Liver (tissue), 8 donors: ENCODE measurements at regions not wholly inside any gene's neighbourhood (a gene's known extent, or its start where the extent isn't known, plus 50 kb on each side); places are given as distances from the start of the nearest gene placed in this dataset.

Source experiments
- DNase-seq: peaks from one replicate; pipeline ENCODE4 v3.0.0-alpha.2; 2017; ENCODE audit warnings: low spot score
- H3K27ac ChIP-seq, 2 donors: one replicate each; pipeline ENCODE4 v1.7.0; 2013; ENCODE audit warnings: inconsistent platforms in 2 of 2, low read length in 2 of 2, control low read depth in 1 of 2, low read depth in 1 of 2, mild to moderate bottlenecking in 1 of 2
- H3K27me3 ChIP-seq, 4 donors: one replicate each; pipeline versions ENCODE4 v1.6.1 to v1.7.0; 2013; ENCODE audit warnings: low read length in 3 of 4, inconsistent platforms in 1 of 4, mild to moderate bottlenecking in 1 of 4, moderate library complexity in 1 of 4; ENCODE audit not compliant: control insufficient read depth in 4 of 4, insufficient read depth in 4 of 4
- H3K36me3 ChIP-seq, 4 donors: one replicate each; pipeline versions ENCODE4 v1.6.1 to v1.7.0; 2013; ENCODE audit warnings: low read length in 3 of 4, mild to moderate bottlenecking in 3 of 4, low read depth in 1 of 4, moderate library complexity in 1 of 4; ENCODE audit not compliant: control insufficient read depth in 4 of 4, insufficient read depth in 3 of 4
- H3K4me1 ChIP-seq, 4 donors: one replicate each; pipeline versions ENCODE4 v1.6.1 to v1.7.0; 2013; ENCODE audit warnings: low read length in 3 of 4, mild to moderate bottlenecking in 3 of 4, moderate library complexity in 1 of 4; ENCODE audit not compliant: control insufficient read depth in 4 of 4, insufficient read depth in 4 of 4
- H3K4me3 ChIP-seq, 3 donors: one replicate each; pipeline versions ENCODE4 v1.6.1 to v1.7.0; 2013; ENCODE audit warnings: low read length in 3 of 3, control low read depth in 1 of 3, low read depth in 1 of 3, mild to moderate bottlenecking in 1 of 3
- H3K9ac ChIP-seq, 2 donors: one replicate each; pipeline ENCODE4 v1.7.0; 2013; ENCODE audit warnings: low read length in 2 of 2, mild to moderate bottlenecking in 2 of 2, moderate library complexity in 2 of 2, control low read depth in 1 of 2, low read depth in 1 of 2
- H3K9me3 ChIP-seq, 4 donors: one replicate each; pipeline versions ENCODE4 v1.6.1 to v1.7.0; 2013; ENCODE audit warnings: low read length in 3 of 4; ENCODE audit not compliant: control insufficient read depth in 4 of 4
- ATF3 ChIP-seq: IDR thresholded peaks from 2 replicates; pipeline ENCODE4 v1.6.1; 2016; ENCODE audit warnings: antibody characterized with exemption
- CTCF ChIP-seq: fragments of 150-350 bp; IDR thresholded peaks from 2 replicates; pipeline ENCODE4 v1.5.1; 2017; ENCODE audit warnings: improper control_type of control experiment, low read depth, low read length; ENCODE audit not compliant: missing input control
- EGR1 ChIP-seq, 2 donors: IDR thresholded peaks; 2 replicates each; pipeline ENCODE4 v1.6.1; 2016 to 2018; ENCODE audit warnings: antibody characterized with exemption in 2 of 2, low read depth in 2 of 2
- FOXA2 ChIP-seq: IDR thresholded peaks from 2 replicates; pipeline ENCODE4 v1.6.1; 2016; ENCODE audit warnings: antibody characterized with exemption
- HNF4A ChIP-seq, 2 donors: conservative IDR thresholded peaks; 2 replicates each; pipeline ENCODE4 v1.6.1; 2016; ENCODE audit warnings: antibody characterized with exemption in 2 of 2, mild to moderate bottlenecking in 2 of 2
- HNF4G ChIP-seq: IDR thresholded peaks from 2 replicates; pipeline ENCODE4 v1.6.1; 2016; ENCODE audit warnings: antibody characterized with exemption
- JUND ChIP-seq, 2 donors: IDR thresholded peaks; 2 replicates each; pipeline ENCODE4 v1.6.1; 2016; ENCODE audit warnings: antibody characterized with exemption in 2 of 2
- MAX ChIP-seq: IDR thresholded peaks from 2 replicates; pipeline ENCODE4 v1.6.1; 2016; ENCODE audit warnings: antibody characterized with exemption
- NR2F2 ChIP-seq: IDR thresholded peaks from 2 replicates; pipeline ENCODE4 v1.6.1; 2016; ENCODE audit warnings: antibody characterized with exemption
- RXRA ChIP-seq, 2 donors: IDR thresholded peaks; 2 replicates each; pipeline ENCODE4 v1.6.1; 2017 to 2018; ENCODE audit warnings: antibody characterized with exemption in 2 of 2, mild to moderate bottlenecking in 1 of 2
- YY1 ChIP-seq: IDR thresholded peaks from 2 replicates; pipeline ENCODE4 v1.6.1; 2016; ENCODE audit warnings: antibody characterized with exemption, mild to moderate bottlenecking
- ZBTB33 ChIP-seq: IDR thresholded peaks from 2 replicates; pipeline ENCODE4 v1.6.1; 2016; ENCODE audit warnings: antibody characterized with exemption
- WGBS: extraction: QIAGEN DNeasy Blood & Tissue Kit; methylation state at CpG from one replicate; pipeline ENCODE4 v1.1.7; 2013; 5-methylcytosine and 5-hydroxymethylcytosine counted together
- donor health status: healthy.
- donor health status: healthy.
- donor health status: healthy.
- donor health status: healthy.
- donor health status: healthy.

- DNase-seq: no peak
- Histone ChIP-seq H3K9me3 (no peaks in the 10 kb centered on the region), H3K4me1 (no peaks in the 10 kb centered on the region), H3K4me3 (no peak overlapping the region), H3K36me3 (no peaks in the 10 kb centered on the region), H3K9ac (no peak overlapping the region), H3K27ac (no peak overlapping the region), H3K27me3 (no peaks in the 10 kb centered on the region)
- TF ChIP-seq ZBTB33: no peak
- no peak for TF ChIP-seq YY1
- no peak for TF ChIP-seq MAX
- no peak for TF ChIP-seq NR2F2
- TF ChIP-seq FOXA2: no peak
- no peak for TF ChIP-seq HNF4G
- no peak for TF ChIP-seq ATF3
- no peak for TF ChIP-seq RXRA (IDR thresholded peaks at IDR 0.05)
- 51% methylated on average over 1 of the region's 1 CpG for WGBS
Measured at GRCh38 chr3:22537560-22537959, 665.6 kb upstream of the UBE2E2 start.

- DNase-seq: no peak
- Histone ChIP-seq H3K4me3 (no peak overlapping the region), H3K36me3 (no peaks in the 10 kb centered on the region), H3K27me3 (no peaks in the 10 kb centered on the region), H3K4me1 (no peaks in the 10 kb centered on the region), H3K9me3 (no peaks in the 10 kb centered on the region), H3K27ac (no peak overlapping the region), H3K9ac (no peak overlapping the region)
- 82% methylated on average over 2 of the region's 2 CpGs for WGBS
- no peak for TF ChIP-seq ATF3
- no peak for TF ChIP-seq ZBTB33
- TF ChIP-seq EGR1 (IDR thresholded peaks at IDR 0.05; ENCODE audit: low read depth in 2 of 2): no peak
- TF ChIP-seq MAX: no peak
- no peak for TF ChIP-seq FOXA2
- TF ChIP-seq HNF4A (conservative IDR thresholded peaks at IDR 0.05): no peak
- no peak for TF ChIP-seq CTCF
- no peak for TF ChIP-seq JUND (IDR thresholded peaks at IDR 0.05)
Measured at GRCh38 chr3:22542311-22542710, 660.8 kb upstream of the UBE2E2 start.
